HFF-Myc (cell line): ENCODE measurements at regions not wholly inside any gene's neighbourhood (a gene's known extent, or its start where the extent isn't known, plus 50 kb on each side); places are given as distances from the start of the nearest gene placed in this dataset.

Experiments used
- DNase-seq: peaks from one replicate; pipeline ENCODE4 v3.0.0-alpha.2; 2011; ENCODE audit warnings: low read depth; ENCODE audit errors: extremely low read depth
- H3K4me3 ChIP-seq: replicated peaks from 2 replicates; pipeline ENCODE4 v1.5.1; 2011; ENCODE audit warnings: low read depth, mild to moderate bottlenecking, control low read depth, low read length
- CTCF ChIP-seq: IDR thresholded peaks from 2 replicates; pipeline ENCODE4 v1.5.1; 2012; ENCODE audit warnings: mild to moderate bottlenecking, low read depth, low read length, control low read depth; ENCODE audit errors: missing control alignments

- H3K4me3 ChIP-seq = no peak overlapping the region
- DNase-seq = no peak
- no peak for TF ChIP-seq CTCF
These were observed 270.9 kb downstream of the MZT1 start for GRCh38 chr13:72456486-72456885.

- no peak overlapping the region for H3K4me3 ChIP-seq
- DNase-seq = no peak
- no peak for TF ChIP-seq CTCF
These were observed 274.3 kb downstream of the MZT1 start for GRCh38 chr13:72453161-72453560.

- no peak for DNase-seq
These were observed 279.3 kb downstream of the MZT1 start for GRCh38 chr13:72448082-72448481.

GRCh38 chr13:72444999-72445398 is 282.4 kb downstream of the MZT1 start:
- no peak overlapping the region for H3K4me3 ChIP-seq
- no peak for DNase-seq
- no peak for TF ChIP-seq CTCF

More at GRCh38 chr13:72448082-72448481, 279.3 kb downstream of the MZT1 start:
- no peak overlapping the region for H3K4me3 ChIP-seq
- no peak for TF ChIP-seq CTCF

GRCh38 chr13:72437458-72437857 is 290.0 kb downstream of the MZT1 start:
- TF ChIP-seq CTCF = no peak
- H3K4me3 ChIP-seq = no peak overlapping the region
- DNase-seq = no peak

- TF ChIP-seq CTCF = no peak
- no peak overlapping the region for H3K4me3 ChIP-seq
- no peak for DNase-seq
These were observed 292.2 kb downstream of the MZT1 start for GRCh38 chr13:72435251-72435650.

GRCh38 chr13:72431981-72432682 is 295.3 kb downstream of the MZT1 start:
- no peak for DNase-seq
- no peak overlapping the region for H3K4me3 ChIP-seq
- TF ChIP-seq CTCF = no peak
